H1 (cell line): ENCODE measurements at regions not wholly inside any gene's neighbourhood (a gene's known extent, or its start where the extent isn't known, plus 50 kb on each side); places are given as distances from the start of the nearest gene placed in this dataset.

Source experiments
- CTCF ChIA-PET: fragments of 300-600 bp; sonication (Branson Sonifier 250); formaldehyde crosslinking; loops from one replicate; lab custom pipeline; 2021; ENCODE audit not compliant: partially characterized antibody; lab: Charles Lee
- POLR2A ChIA-PET: fragments of 300-600 bp; sonication (Branson Sonifier 250); formaldehyde crosslinking; loops from one replicate; lab custom pipeline; 2021; ENCODE audit warnings: inconsistent platforms; ENCODE audit not compliant: partially characterized antibody; lab: Charles Lee
- DNase-seq, 2 experiments: peaks; one replicate each; pipeline versions ENCODE4 v3.0.0 to v3.0.0-alpha.2; 2010 to 2022; ENCODE audit warnings: low spot score in 2 of 2, low read depth in 1 of 2, mixed read lengths in 1 of 2
- FAIRE-seq: peaks from 2 replicates; lab custom pipeline; 2011; peaks lifted over from hg19 to GRCh38; lab: Jason Lieb, UNC
- H2AFZ ChIP-seq: 2 replicates; pipeline ENCODE4 v1.8.1; 2012; ENCODE audit warnings: low read length, inconsistent platforms
- H2AK5ac ChIP-seq: 2 replicates; pipeline ENCODE4 v1.6.1; 2013; ENCODE audit warnings: low read depth, low read length
- H2BK120ac ChIP-seq: replicated peaks from 2 replicates; pipeline ENCODE3; 2013; ENCODE audit warnings: low read depth, low read length, inconsistent platforms
- H2BK12ac ChIP-seq: 2 replicates; pipeline ENCODE4 v1.6.1; 2013; ENCODE audit warnings: low read depth, low read length
- H2BK15ac ChIP-seq: 2 replicates; pipeline ENCODE4 v1.6.1; 2013; ENCODE audit warnings: low read length
- H2BK20ac ChIP-seq: 2 replicates; pipeline ENCODE4 v1.6.1; 2013; ENCODE audit warnings: low read length
- H2BK5ac ChIP-seq: 2 replicates; pipeline ENCODE4 v1.6.1; 2013; ENCODE audit warnings: low read depth, low read length
- H3K14ac ChIP-seq: 2 replicates; pipeline ENCODE4 v1.6.1; 2013; ENCODE audit warnings: inconsistent platforms; ENCODE audit not compliant: insufficient read length
- H3K18ac ChIP-seq: 2 replicates; pipeline ENCODE4 v1.6.1; 2013; ENCODE audit warnings: low read length; ENCODE audit errors: extremely low read depth
- H3K23ac ChIP-seq: 2 replicates; pipeline ENCODE4 v1.6.1; 2013; ENCODE audit warnings: inconsistent platforms; ENCODE audit not compliant: insufficient read length
- H3K23me2 ChIP-seq: 2 replicates; pipeline ENCODE4 v1.6.1; 2013; ENCODE audit warnings: low read depth, low read length
- H3K27ac ChIP-seq: 2 replicates; pipeline ENCODE4 v1.6.1; 2011; ENCODE audit warnings: low read depth, low read length, inconsistent platforms
- H3K27me3 ChIP-seq, 4 experiments: replicated peaks in 1 of 4; 1 replicate in 1 of 4; 2 replicates in 3 of 4; pipeline versions ENCODE4 v1.6.1 to v1.8.1; 2011 to 2013; ENCODE audit warnings: low read length in 3 of 4, mild to moderate bottlenecking in 3 of 4, inconsistent platforms in 2 of 4, mixed read lengths in 2 of 4, moderate library complexity in 1 of 4; ENCODE audit not compliant: control insufficient read depth in 3 of 4, insufficient read depth in 3 of 4; ENCODE audit errors: extremely low read depth in 1 of 4
- H3K36me3 ChIP-seq, 4 experiments: 2 replicates each; pipeline versions ENCODE4 v1.6.1 to v1.8.1; 2011 to 2013; ENCODE audit warnings: mild to moderate bottlenecking in 4 of 4, low read length in 3 of 4, moderate library complexity in 2 of 4, control low read depth in 1 of 4, inconsistent platforms in 1 of 4; ENCODE audit not compliant: insufficient read depth in 4 of 4, control insufficient read depth in 2 of 4
- H3K4ac ChIP-seq: replicated peaks from 2 replicates; pipeline ENCODE3; 2013; ENCODE audit warnings: low read length, low read depth, mixed read lengths, inconsistent platforms; ENCODE audit not compliant: insufficient read length
- H3K4me1 ChIP-seq, 4 experiments: replicated peaks in 1 of 4; 1 replicate in 1 of 4; 2 replicates in 3 of 4; pipeline versions ENCODE4 v1.6.1 to v1.8.1; 2011 to 2013; ENCODE audit warnings: low read length in 3 of 4, inconsistent platforms in 2 of 4, mixed read lengths in 1 of 4; ENCODE audit not compliant: insufficient read depth in 4 of 4, control insufficient read depth in 3 of 4
- H3K4me2 ChIP-seq, 2 experiments: 2 replicates each; pipeline versions ENCODE4 v1.6.1 to v1.8.1; 2011 to 2013; ENCODE audit warnings: low read depth in 2 of 2, low read length in 2 of 2, control low read depth in 1 of 2, inconsistent platforms in 1 of 2, mild to moderate bottlenecking in 1 of 2; ENCODE audit not compliant: insufficient read depth in 1 of 2
- H3K4me3 ChIP-seq, 4 experiments: fragments of 200-600, 300-600 bp in 1 of 4; sonication (generic), shearing (Covaris generic), sonication (Bioruptor Twin) in 1 of 4; 2 replicates each; pipeline versions ENCODE4 v1.5.1 to v1.8.1; 2011 to 2016; ENCODE audit warnings: low read length in 4 of 4, low read depth in 3 of 4, control low read depth in 2 of 4, inconsistent platforms in 2 of 4, mild to moderate bottlenecking in 2 of 4, mixed read lengths in 1 of 4, moderate library complexity in 1 of 4; ENCODE audit not compliant: insufficient read depth in 2 of 4; ENCODE audit errors: extremely low read depth in 1 of 4
- H3K56ac ChIP-seq: replicated peaks from 2 replicates; pipeline ENCODE3; 2013; ENCODE audit warnings: low read depth, mild to moderate bottlenecking, mixed read lengths, low read length, inconsistent platforms; ENCODE audit not compliant: insufficient read length
- H3K79me1 ChIP-seq: 2 replicates; pipeline ENCODE4 v1.6.1; 2013; ENCODE audit warnings: low read depth, low read length, control low read depth
- H3K79me2 ChIP-seq, 2 experiments: 2 replicates each; pipeline versions ENCODE4 v1.6.1 to v1.8.1; 2012 to 2013; ENCODE audit warnings: low read length in 2 of 2, mild to moderate bottlenecking in 2 of 2, inconsistent platforms in 1 of 2; ENCODE audit not compliant: insufficient read depth in 2 of 2, control insufficient read depth in 1 of 2
- H3K9ac ChIP-seq, 4 experiments: replicated peaks in 1 of 4; 1 replicate in 1 of 4; 2 replicates in 3 of 4; pipeline versions ENCODE4 v1.6.1 to v1.8.1; 2011 to 2013; ENCODE audit warnings: low read depth in 3 of 4, low read length in 3 of 4, control low read depth in 2 of 4, mild to moderate bottlenecking in 2 of 4, moderate library complexity in 2 of 4, inconsistent platforms in 1 of 4; ENCODE audit errors: extremely low read depth in 1 of 4
- H3K9me3 ChIP-seq, 2 experiments: 2 replicates each; pipeline versions ENCODE4 v1.6.1 to v1.8.1; 2012 to 2013; ENCODE audit warnings: mild to moderate bottlenecking in 2 of 2, moderate library complexity in 2 of 2, control low read depth in 1 of 2, inconsistent platforms in 1 of 2, low read depth in 1 of 2, low read length in 1 of 2, mixed read lengths in 1 of 2; ENCODE audit not compliant: insufficient read depth in 2 of 2
- H4K20me1 ChIP-seq, 2 experiments: replicated peaks in 1 of 2; 2 replicates each; pipeline versions ENCODE3 to v1.8.1; 2011 to 2013; ENCODE audit warnings: inconsistent platforms in 2 of 2, low read length in 2 of 2, mild to moderate bottlenecking in 1 of 2; ENCODE audit not compliant: insufficient read depth in 2 of 2, control insufficient read depth in 1 of 2
- H4K5ac ChIP-seq: 2 replicates; pipeline ENCODE4 v1.6.1; 2013; ENCODE audit warnings: low read length, low read depth, mixed read lengths, inconsistent platforms; ENCODE audit not compliant: insufficient read length
- H4K8ac ChIP-seq: 2 replicates; pipeline ENCODE4 v1.8.0; 2013; ENCODE audit warnings: mild to moderate bottlenecking, moderate library complexity, low read length, inconsistent platforms; ENCODE audit not compliant: insufficient read depth; ENCODE audit errors: extremely low read depth
- H4K91ac ChIP-seq: replicated peaks from 2 replicates; pipeline ENCODE3; 2013; ENCODE audit warnings: low read length, mixed read lengths, inconsistent platforms; ENCODE audit not compliant: insufficient read length
- CREB1 ChIP-seq: IDR thresholded peaks from 2 replicates; pipeline ENCODE4 v1.6.1; 2012; ENCODE audit warnings: inconsistent platforms
- JUN ChIP-seq: IDR thresholded peaks from 2 replicates; pipeline ENCODE4 v1.6.1; 2011; ENCODE audit warnings: low read depth, mild to moderate bottlenecking, improper control_type of control experiment, low read length
- KDM4A ChIP-seq: IDR thresholded peaks from one replicate; pipeline ENCODE4 v1.7.1; 2012; ENCODE audit warnings: low read depth, mild to moderate bottlenecking, moderate library complexity, low read length, inconsistent platforms; ENCODE audit not compliant: severe bottlenecking
- NRF1 ChIP-seq: IDR thresholded peaks from 2 replicates; pipeline ENCODE4 v1.6.1; 2011; ENCODE audit warnings: mild to moderate bottlenecking, low read depth, low read length, improper control_type of control experiment
- RFX5 ChIP-seq: IDR thresholded peaks from 2 replicates; pipeline ENCODE4 v1.6.1; 2011; ENCODE audit warnings: low read depth, low read length, improper control_type of control experiment, borderline replicate concordance
- SIRT6 ChIP-seq: IDR thresholded peaks from one replicate; pipeline ENCODE4 v1.7.1; 2012; ENCODE audit warnings: low read length, inconsistent platforms
- SP1 ChIP-seq: IDR thresholded peaks from 2 replicates; pipeline ENCODE4 v1.6.1; 2011; ENCODE audit warnings: low read depth, low read length
- TAF1 ChIP-seq: IDR thresholded peaks from 2 replicates; pipeline ENCODE4 v1.6.1; 2011; ENCODE audit warnings: mild to moderate bottlenecking, low read depth, low read length
- TEAD4 ChIP-seq: IDR thresholded peaks from 2 replicates; pipeline ENCODE4 v1.6.1; 2012; ENCODE audit warnings: low read depth, low read length, inconsistent platforms, mixed read lengths

DNA sequence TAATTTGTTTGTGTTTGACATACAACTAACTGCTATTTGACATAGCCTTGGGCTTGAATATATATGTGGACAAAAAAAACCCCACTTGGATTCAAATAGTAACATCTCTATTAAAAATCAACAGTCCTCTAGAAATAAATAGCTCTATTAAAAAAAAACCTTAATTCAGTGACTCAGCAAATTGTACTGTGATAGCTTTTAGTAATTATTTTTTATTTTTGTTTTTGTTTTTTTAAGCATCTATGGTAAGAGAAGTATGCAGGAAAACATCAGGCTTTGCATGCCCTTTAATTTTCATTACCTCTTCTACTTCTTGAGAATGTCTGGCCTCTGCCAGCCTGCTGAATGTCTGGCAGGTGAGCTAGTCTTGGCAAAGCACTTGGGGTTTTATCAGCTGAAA is 300.7 kb downstream of the NPR3 start:
- H3K27me3 ChIP-seq, result no peaks in the 10 kb centered on the region
- no peaks in the 10 kb centered on the region for H3K36me3 ChIP-seq
- DNase-seq (no peak), FAIRE-seq (no peak)
- H3K23me2 ChIP-seq, result no peaks in the 10 kb centered on the region
- H3K23ac ChIP-seq, result no peak overlapping the region
- no peak overlapping the region for H4K8ac ChIP-seq
- POLR2A ChIA-PET, result interaction anchor here (0.6 kb wide), 1 partner anchor 10 kb away, joined by 3 read pairs; no protein-coding TSS in a partner anchor
- H2BK120ac ChIP-seq, result no peak overlapping the region
- no peak overlapping the region for H4K91ac ChIP-seq
- no peaks in the 10 kb centered on the region for H4K20me1 ChIP-seq
- H3K4me3 ChIP-seq, result no peak overlapping the region
- H2BK15ac ChIP-seq, result no peak overlapping the region
- H3K4me2 ChIP-seq, result no peak overlapping the region
- no peak overlapping the region for H3K18ac ChIP-seq
- no peak overlapping the region for H2BK20ac ChIP-seq
- H2AFZ ChIP-seq, result no peak overlapping the region
- H3K27ac ChIP-seq, result no peak overlapping the region
- CTCF ChIA-PET, result no interaction called here
- peaks cover 0 to 8% of the 10 kb centered on the region in 2 experiments; a peak in 2 of 4 replicates for H3K9me3 ChIP-seq
- H3K79me1 ChIP-seq, result no peaks in the 10 kb centered on the region
- H3K14ac ChIP-seq, result no peak overlapping the region
- TF ChIP-seq NRF1, result no peak
- no peak for TF ChIP-seq RFX5
- TF ChIP-seq SIRT6, result no peak
- TF ChIP-seq KDM4A, result no peak
- no peak for TF ChIP-seq CREB1
- no peak for TF ChIP-seq JUN
- TF ChIP-seq SP1, result no peak
- no peak for TF ChIP-seq TAF1
- TF ChIP-seq TEAD4, result no peak
- no peak overlapping the region for H2AK5ac ChIP-seq
- no peak overlapping the region for H3K4ac ChIP-seq
- H4K5ac ChIP-seq, result no peak overlapping the region
- no peak overlapping the region for H3K56ac ChIP-seq
- peaks cover 0 to 5% (median 2%) of the 10 kb centered on the region in 4 experiments; a peak in 3 of 7 replicates for H3K4me1 ChIP-seq
- no peak overlapping the region for H3K9ac ChIP-seq
- H3K79me2 ChIP-seq, result no peaks in the 10 kb centered on the region
- H2BK12ac ChIP-seq, result no peak overlapping the region
- no peak overlapping the region for H2BK5ac ChIP-seq
